ENCODE measurements at regions not wholly inside any gene's neighbourhood (a gene's known extent, or its start where the extent isn't known, plus 50 kb on each side); places are given as distances from the start of the nearest gene placed in this dataset.
A peak's percentile ranks its signal among the peaks of the same experiment; 100 is the strongest.

- Histone ChIP-seq H3K27me3 (ENCODE audit: control insufficient read depth in 3 of 3, insufficient read depth in 3 of 3, low read depth in 1 of 3, low read length in 3 of 3) (peaks cover 0 to 38% (median 0%) of the 10 kb centered on the region in 3 experiments), H3K79me1 (ENCODE audit: low read depth, low read length) (no peaks in the 10 kb centered on the region), H4K8ac (ENCODE audit: low read depth, low read length) (no peak overlapping the region), H3K4me1 (ENCODE audit: control insufficient read depth in 2 of 2, insufficient read depth in 1 of 2, low read depth in 1 of 2, low read length in 2 of 2) (no peaks in the 10 kb centered on the region), H3K27ac (replicated peaks; ENCODE audit: low read length) (no peak overlapping the region), H2BK120ac (ENCODE audit: low read depth, low read length) (no peak overlapping the region), H3K9ac (ENCODE audit: low read depth, low read length, poor library complexity) (no peak overlapping the region), H3K4me2 (ENCODE audit: insufficient read depth, low read length, poor library complexity, severe bottlenecking) (no peak overlapping the region), H2BK5ac (ENCODE audit: low read length) (no peak overlapping the region), H3K9me3 (replicated peaks in 1 of 2; ENCODE audit: control insufficient read depth in 2 of 2, insufficient read depth in 1 of 2, low read depth in 1 of 2, low read length in 2 of 2) (no peaks in the 10 kb centered on the region), H3K36me3 (replicated peaks in 1 of 2; ENCODE audit: control insufficient read depth in 2 of 2, insufficient read depth in 2 of 2, low read length in 2 of 2) (no peaks in the 10 kb centered on the region), H3K23ac (ENCODE audit: low read depth, low read length, poor library complexity) (no peak overlapping the region), H2BK15ac (ENCODE audit: low read length) (no peak overlapping the region), H3K4me3 (ENCODE audit: low read length in 2 of 2) (no peak overlapping the region), H3K14ac (ENCODE audit: low read length) (no peak overlapping the region), H3K4ac (ENCODE audit: low read length) (no peak overlapping the region), H3K18ac (ENCODE audit: low read length) (no peak overlapping the region), H2BK12ac (ENCODE audit: low read length) (no peak overlapping the region), H4K91ac (ENCODE audit: low read depth, low read length, poor library complexity) (no peak overlapping the region), H2AK5ac (ENCODE audit: low read depth, low read length) (no peak overlapping the region), H2AFZ (ENCODE audit: low read length) (no peak overlapping the region)
- no peak for DNase-seq (ENCODE audit: low spot score)
- WGBS, 2 donors (ENCODE audit: extremely low coverage in 2 of 2, insufficient read length in 2 of 2, insufficient replicate concordance in 1 of 2) = no CpG with 5 or more reads among the region's 4 CpGs
Measured at GRCh38 chr17:77688369-77688768, 270.1 kb upstream of the TNRC6C start.

- no peak overlapping the region for H2AFZ ChIP-seq (ENCODE audit: low read length)
- WGBS, 2 donors (ENCODE audit: extremely low coverage in 2 of 2, insufficient read length in 2 of 2, insufficient replicate concordance in 1 of 2) = no CpG with 5 or more reads among the region's 24 CpGs
- no peak overlapping the region for H3K4me2 ChIP-seq (ENCODE audit: insufficient read depth, low read length, poor library complexity, severe bottlenecking)
- no peak overlapping the region for H3K23ac ChIP-seq (ENCODE audit: low read depth, low read length, poor library complexity)
- no peak overlapping the region for H4K91ac ChIP-seq (ENCODE audit: low read depth, low read length, poor library complexity)
- no peak for DNase-seq (ENCODE audit: low spot score)
- H2BK15ac ChIP-seq (ENCODE audit: low read length) = no peak overlapping the region
- no peaks in the 10 kb centered on the region for H3K36me3 ChIP-seq (replicated peaks in 1 of 2; ENCODE audit: control insufficient read depth in 2 of 2, insufficient read depth in 2 of 2, low read length in 2 of 2)
- no peak overlapping the region for H2BK120ac ChIP-seq (ENCODE audit: low read depth, low read length)
- peak overlapping the region; percentile 60 for H2AK5ac ChIP-seq (ENCODE audit: low read depth, low read length)
- no peak overlapping the region for H3K4ac ChIP-seq (ENCODE audit: low read length)
- peaks cover 0 to under 1% of the 10 kb centered on the region in 2 donors for H3K4me1 ChIP-seq (ENCODE audit: control insufficient read depth in 2 of 2, insufficient read depth in 1 of 2, low read depth in 1 of 2, low read length in 2 of 2)
- H3K27me3 ChIP-seq (ENCODE audit: control insufficient read depth in 3 of 3, insufficient read depth in 3 of 3, low read depth in 1 of 3, low read length in 3 of 3) = peaks cover 0 to 54% (median 0%) of the 10 kb centered on the region in 3 experiments
- no peaks in the 10 kb centered on the region for H3K79me1 ChIP-seq (ENCODE audit: low read depth, low read length)
- H3K27ac ChIP-seq (replicated peaks; ENCODE audit: low read length) = no peak overlapping the region
- H2BK5ac ChIP-seq (ENCODE audit: low read length) = no peak overlapping the region
- no peak overlapping the region for H4K8ac ChIP-seq (ENCODE audit: low read depth, low read length)
- H2BK12ac ChIP-seq (ENCODE audit: low read length) = no peak overlapping the region
- no peak overlapping the region for H3K14ac ChIP-seq (ENCODE audit: low read length)
- no peak overlapping the region for H3K9ac ChIP-seq (ENCODE audit: low read depth, low read length, poor library complexity)
- no peak overlapping the region for H3K4me3 ChIP-seq (ENCODE audit: low read length in 2 of 2)
- H3K9me3 ChIP-seq (replicated peaks in 1 of 2; ENCODE audit: control insufficient read depth in 2 of 2, insufficient read depth in 1 of 2, low read depth in 1 of 2, low read length in 2 of 2) = peaks cover 0 to 2% of the 10 kb centered on the region in 2 donors
- peak overlapping the region; percentile 62 for H3K18ac ChIP-seq (ENCODE audit: low read length)
Measured at GRCh38 chr17:77690271-77691161, 268.0 kb upstream of the TNRC6C start.

- Histone ChIP-seq H4K91ac (ENCODE audit: low read depth, low read length, poor library complexity) (peak overlapping the region; percentile 68), H2AFZ (ENCODE audit: low read length) (no peak overlapping the region), H3K18ac (ENCODE audit: low read length) (peak overlapping the region; percentile 62), H3K9ac (ENCODE audit: low read depth, low read length, poor library complexity) (peak overlapping the region; percentile 12), H3K27ac (replicated peaks; ENCODE audit: low read length) (no peak overlapping the region), H3K9me3 (replicated peaks in 1 of 2; ENCODE audit: control insufficient read depth in 2 of 2, insufficient read depth in 1 of 2, low read depth in 1 of 2, low read length in 2 of 2) (peaks cover 0 to 2% of the 10 kb centered on the region in 2 donors), H2AK5ac (ENCODE audit: low read depth, low read length) (peak overlapping the region; percentile 78), H3K14ac (ENCODE audit: low read length) (no peak overlapping the region), H2BK12ac (ENCODE audit: low read length) (peak overlapping the region; percentile 75), H2BK15ac (ENCODE audit: low read length) (peak overlapping the region; percentile 32), H4K8ac (ENCODE audit: low read depth, low read length) (no peak overlapping the region), H3K36me3 (replicated peaks in 1 of 2; ENCODE audit: control insufficient read depth in 2 of 2, insufficient read depth in 2 of 2, low read length in 2 of 2) (no peaks in the 10 kb centered on the region), H3K23ac (ENCODE audit: low read depth, low read length, poor library complexity) (no peak overlapping the region), H2BK5ac (ENCODE audit: low read length) (no peak overlapping the region), H2BK120ac (ENCODE audit: low read depth, low read length) (no peak overlapping the region), H3K4ac (ENCODE audit: low read length) (no peak overlapping the region), H3K4me3 (ENCODE audit: low read length in 2 of 2) (peak overlapping the region in 1 of 2 donors; percentile 21), H3K4me2 (ENCODE audit: insufficient read depth, low read length, poor library complexity, severe bottlenecking) (no peak overlapping the region), H3K79me1 (ENCODE audit: low read depth, low read length) (no peaks in the 10 kb centered on the region), H3K4me1 (ENCODE audit: control insufficient read depth in 2 of 2, insufficient read depth in 1 of 2, low read depth in 1 of 2, low read length in 2 of 2) (peaks cover 3 to 6% of the 10 kb centered on the region in 2 donors), H3K27me3 (ENCODE audit: control insufficient read depth in 3 of 3, insufficient read depth in 3 of 3, low read depth in 1 of 3, low read length in 3 of 3) (peaks cover 0 to 62% (median 5%) of the 10 kb centered on the region in 3 experiments)
- no CpG with 5 or more reads among the region's 21 CpGs for WGBS, 2 donors (ENCODE audit: extremely low coverage in 2 of 2, insufficient read length in 2 of 2, insufficient replicate concordance in 1 of 2)
- DNase-seq (ENCODE audit: low spot score) = no peak
Measured at GRCh38 chr17:77691216-77692085, 267.1 kb upstream of the TNRC6C start.
